ENCODE measurements at regions not wholly inside any gene's neighbourhood (a gene's known extent, or its start where the extent isn't known, plus 50 kb on each side); places are given as distances from the start of the nearest gene placed in this dataset.
"Not testable (repeated sequence)": the region's sequence is repeated elsewhere in the genome, so short reads cannot be mapped to it uniquely, and the experiment has no call there.

- DNase-seq (ENCODE audit: low spot score): no peak
These were observed 215.1 kb upstream of the RPS23 start for GRCh38 chr5:82493221-82493620.

- DNase-seq (ENCODE audit: low spot score): no peak
These were observed 213.2 kb upstream of the RPS23 start for GRCh38 chr5:82491397-82491796.

DNA sequence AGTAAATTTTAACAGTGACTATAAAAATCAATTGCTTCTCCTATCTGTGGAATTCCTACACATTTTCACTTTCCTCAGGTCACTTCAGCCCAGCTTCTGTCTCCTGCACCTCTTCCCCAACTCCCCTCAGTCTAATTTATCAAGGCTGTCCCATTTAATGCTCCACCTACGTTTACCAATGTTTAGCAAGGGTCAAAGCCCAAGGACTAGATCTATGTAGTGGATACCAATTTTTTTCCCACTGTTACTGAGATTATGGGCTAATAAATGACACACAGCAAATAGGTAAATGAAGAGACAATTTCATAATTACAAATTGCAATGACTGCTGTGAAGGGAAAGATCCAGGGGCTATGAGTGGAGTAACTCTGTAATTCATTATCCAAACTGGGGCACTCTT lies 211.5 kb upstream of the RPS23 start:
- DNase-seq (ENCODE audit: low spot score): no peak

GRCh38 chr5:82487131-82487530 lies 209.0 kb upstream of the RPS23 start:
- DNase-seq (ENCODE audit: low spot score): no peak

- DNase-seq (ENCODE audit: low spot score): no peak
These were observed 202.2 kb upstream of the RPS23 start for GRCh38 chr5:82480331-82480730.

- no peak for DNase-seq (ENCODE audit: low spot score)
These were observed 198.0 kb upstream of the RPS23 start for GRCh38 chr5:82476155-82476554.

DNA sequence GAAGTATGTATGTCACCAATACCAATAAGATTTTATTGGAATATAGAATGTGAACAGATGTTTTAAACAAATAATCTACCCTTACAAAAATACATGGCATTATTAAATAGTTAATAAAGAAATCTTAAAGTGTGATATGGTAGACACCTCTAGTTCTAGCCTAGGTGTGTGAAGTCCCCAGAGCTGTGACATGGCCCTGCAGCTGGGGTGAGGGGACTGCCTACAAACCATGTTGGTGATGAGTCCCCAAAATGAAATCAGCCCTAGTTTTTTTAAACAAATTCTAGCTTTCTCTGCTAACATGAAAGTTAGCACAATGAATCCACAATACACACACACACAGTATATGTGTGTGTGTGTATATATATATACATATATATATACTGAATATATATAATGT lies 195.1 kb upstream of the RPS23 start:
- no peak for DNase-seq (ENCODE audit: low spot score)

DNA sequence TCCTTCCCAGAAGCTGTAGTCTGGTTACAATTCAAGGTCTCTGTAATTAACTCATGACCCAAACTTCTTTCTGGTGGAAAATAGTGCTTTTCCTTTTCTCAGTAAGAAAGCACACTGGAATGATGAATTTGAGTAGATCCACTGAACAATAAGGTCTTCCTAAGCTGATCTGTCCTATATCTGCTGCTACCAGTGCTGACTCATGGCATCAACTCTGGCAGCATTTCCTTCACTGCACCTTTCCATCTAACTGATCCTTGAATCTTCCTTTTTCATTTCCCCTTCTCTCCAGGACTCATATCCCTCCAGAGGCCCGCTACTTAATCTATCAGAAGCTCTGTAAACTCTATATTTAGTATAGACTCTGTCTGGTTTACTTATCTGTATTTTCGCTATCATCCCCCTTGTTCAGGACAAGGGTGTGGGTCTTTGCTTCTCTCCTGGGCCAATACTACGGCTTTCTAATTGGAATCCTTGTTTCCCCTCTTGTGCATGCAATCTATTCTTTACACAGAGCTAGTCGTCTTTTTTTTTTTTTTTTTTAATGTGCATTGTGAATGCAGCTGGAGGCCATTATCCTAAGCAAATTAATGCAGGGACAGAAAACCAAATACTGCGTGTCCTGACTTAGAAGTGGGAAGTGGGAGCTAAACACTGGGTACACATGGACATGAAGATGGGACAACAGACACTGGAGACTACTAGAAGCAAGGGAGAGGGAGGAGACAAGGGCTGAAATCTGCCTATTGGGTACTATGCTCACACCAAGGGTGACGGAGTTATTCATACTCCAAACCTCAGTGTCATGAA lies 192.2 kb upstream of the RPS23 start:
- no peak for DNase-seq (ENCODE audit: low spot score)

DNA sequence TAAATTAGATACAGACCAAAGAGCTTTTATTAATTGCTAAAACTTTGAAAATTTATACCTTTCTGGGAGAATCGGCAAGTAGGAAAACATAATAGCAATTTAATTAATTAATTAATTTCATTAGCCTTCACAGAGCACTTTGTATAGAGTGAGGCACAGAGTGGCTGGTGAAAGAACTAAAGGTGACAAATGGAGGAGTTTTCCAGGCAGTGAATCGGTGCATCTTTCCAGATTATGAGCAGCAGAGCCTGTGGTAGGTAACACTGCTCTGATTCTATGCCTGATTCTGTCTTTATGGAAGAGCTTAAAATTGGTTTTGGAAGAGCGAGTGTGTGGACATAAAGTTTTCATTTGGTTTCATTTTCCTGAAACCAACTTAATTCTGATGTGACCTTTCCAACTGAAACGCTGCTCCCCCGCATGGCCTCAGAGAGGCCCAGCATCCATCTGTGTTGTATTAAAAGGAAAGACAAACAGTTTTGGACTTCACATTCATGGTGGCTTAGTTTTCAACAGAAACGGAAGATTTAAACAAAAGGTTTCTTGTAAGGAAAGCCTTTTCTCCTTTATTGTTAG lies 188.9 kb upstream of the RPS23 start:
- DNase-seq (ENCODE audit: low spot score): no peak

- no peak for DNase-seq (ENCODE audit: low spot score)
These were observed 187.1 kb upstream of the RPS23 start for GRCh38 chr5:82465235-82465634.

- no peak for DNase-seq (ENCODE audit: low spot score)
These were observed 181.5 kb upstream of the RPS23 start for GRCh38 chr5:82459626-82460025.

DNA sequence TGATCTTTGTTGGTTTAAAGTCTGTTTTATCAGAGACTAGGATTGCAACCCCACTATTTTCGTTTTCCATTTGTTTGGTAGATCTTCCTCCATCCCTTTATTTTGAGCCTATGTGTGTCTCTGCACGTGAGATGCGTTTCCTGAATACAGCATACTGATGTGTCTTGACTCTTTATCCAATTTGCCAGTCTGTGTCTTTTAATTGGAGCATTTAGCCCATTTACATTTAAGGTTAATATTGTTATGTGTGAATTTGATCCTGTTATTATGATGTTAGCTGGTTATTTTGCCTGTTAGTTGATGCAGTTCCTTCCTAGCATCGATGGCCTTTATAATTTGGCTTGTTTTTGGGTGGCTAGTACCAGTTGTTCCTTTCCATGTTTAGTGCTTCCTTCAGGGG lies 177.2 kb upstream of the RPS23 start:
- not testable (repeated sequence) for DNase-seq (ENCODE audit: low spot score)

DNA sequence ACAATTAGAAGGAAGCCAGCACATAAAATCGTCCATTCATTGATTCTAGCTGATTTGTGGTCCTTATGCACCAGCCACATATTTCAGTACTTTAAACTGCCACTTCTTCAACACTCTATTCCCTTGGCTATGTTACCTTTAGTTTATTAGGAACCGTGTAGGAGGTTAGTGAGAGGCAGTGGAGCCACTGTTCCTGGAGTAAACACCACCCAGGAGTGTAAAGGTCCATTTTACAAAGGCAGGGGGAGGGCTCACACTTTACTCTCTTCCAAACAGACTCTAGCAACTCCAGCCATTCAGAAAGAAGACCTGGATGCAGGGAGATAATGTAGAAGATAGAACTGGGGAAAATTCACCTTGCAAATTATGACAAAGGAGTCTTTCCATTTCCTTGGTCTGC lies 170.2 kb upstream of the RPS23 start:
- no peak for DNase-seq (ENCODE audit: low spot score)

DNA sequence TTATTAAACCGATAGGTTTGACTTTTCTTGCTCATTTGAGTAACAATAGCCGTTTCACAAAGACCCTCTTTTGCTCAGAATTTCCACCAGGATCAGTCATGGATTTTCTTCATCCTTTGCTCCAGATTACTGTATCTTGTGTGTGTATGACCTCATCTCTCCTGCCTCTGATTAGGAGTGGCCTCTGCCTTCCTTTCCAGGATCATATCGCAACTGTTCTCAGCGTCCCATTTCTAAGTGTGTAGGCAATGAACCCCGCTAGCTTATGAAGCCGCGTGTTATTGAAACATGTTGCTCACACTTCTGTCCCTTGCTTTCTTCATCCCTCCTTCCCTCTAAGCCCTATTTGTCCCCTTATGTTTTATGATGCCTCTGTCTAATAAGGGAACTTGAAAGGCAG lies 169.8 kb upstream of the RPS23 start:
- DNase-seq (ENCODE audit: low spot score): no peak

DNA sequence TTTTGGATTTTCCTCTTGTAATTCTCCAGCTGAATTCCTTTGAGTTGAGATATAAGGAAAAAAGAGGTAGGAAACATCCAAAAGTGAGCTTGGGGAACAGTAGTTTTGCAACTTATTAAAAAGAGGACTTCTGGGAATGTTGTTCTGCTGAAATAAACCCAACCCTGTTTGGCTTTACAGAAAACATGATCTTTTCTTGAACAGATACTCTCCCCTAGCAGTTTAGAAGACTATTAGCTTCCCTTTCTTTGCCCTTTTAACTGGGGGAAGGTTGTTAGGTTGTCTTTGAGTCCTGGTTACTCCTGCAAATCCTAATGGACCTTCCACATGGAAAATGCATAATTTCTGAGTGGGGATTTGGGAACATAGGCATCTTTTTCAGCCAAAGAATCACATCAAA lies 168.7 kb upstream of the RPS23 start:
- DNase-seq (ENCODE audit: low spot score): no peak

GRCh38 chr5:82445726-82446335 lies 167.7 kb upstream of the RPS23 start:
- no peak for DNase-seq (ENCODE audit: low spot score)

DNA sequence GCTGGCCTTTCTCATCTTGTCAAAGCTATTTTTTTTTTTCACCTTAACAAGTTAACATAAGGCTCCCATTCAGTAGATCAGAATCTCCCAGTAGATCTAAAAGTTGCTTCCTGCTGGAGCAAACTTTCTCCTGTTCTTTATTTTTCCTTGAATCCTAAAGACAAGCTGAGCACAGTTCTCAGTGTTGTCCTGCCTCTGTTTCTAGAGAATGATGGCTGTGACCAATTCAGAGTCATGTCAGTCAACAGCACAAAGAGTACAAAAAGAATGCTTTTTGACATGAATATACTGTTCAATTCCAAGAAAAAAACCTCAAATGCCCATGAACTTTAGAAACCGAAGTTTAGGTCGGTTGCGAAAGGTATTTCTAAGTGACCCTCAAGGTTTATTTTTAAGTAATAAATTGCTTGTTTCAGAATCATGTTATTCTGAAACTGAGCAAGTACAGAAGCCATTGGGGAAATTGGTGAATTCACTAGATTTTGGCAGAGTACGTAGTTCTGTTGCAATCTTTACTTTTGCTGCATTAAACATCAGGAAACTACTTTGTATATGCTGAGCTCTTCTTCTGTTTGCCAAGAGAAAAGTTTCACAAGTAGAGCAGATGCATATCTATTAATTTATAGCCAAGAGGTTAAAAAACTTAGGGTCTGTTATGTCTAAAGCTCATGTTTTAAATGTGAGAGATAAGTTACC lies 161.7 kb upstream of the RPS23 start:
- DNase-seq (ENCODE audit: low spot score): no peak

DNA sequence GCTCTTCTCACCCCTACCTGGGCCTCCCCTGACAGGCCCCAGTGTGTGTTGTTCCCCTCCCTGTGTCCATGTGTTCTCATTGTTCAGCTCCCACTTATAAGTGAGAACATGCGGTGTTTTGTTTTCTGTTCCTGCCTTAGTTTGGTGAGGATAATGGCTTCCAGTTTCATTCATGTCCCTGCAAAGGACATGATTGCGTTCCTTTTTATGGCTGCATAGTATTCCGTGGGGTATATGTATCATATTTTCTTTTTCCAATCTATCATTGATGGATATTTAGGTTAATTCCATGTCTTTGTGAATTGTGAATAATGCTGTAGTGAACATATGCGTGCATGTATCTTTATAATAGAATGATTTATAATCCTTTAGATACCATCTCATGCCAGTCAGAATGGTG lies 159.4 kb upstream of the RPS23 start:
- not testable (repeated sequence) for DNase-seq (ENCODE audit: low spot score)

DNA sequence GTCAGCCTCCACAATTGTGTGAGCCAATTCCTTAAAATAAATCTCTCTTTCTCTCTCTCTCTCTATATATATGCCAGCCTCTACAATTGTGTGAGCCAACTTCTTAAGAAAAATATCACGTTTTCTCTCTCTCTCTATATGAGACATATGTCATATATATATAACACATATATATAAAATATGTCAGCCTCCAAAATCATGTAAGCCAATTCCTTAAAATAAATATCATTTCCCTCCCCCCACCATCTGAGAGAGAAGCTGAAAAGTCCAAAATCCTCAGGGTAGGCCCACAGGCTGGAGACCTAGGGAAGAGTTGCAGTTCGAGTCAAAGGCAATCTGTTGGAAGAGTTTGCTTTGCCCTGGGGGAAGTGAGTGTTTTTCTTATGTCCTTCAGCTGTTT lies 158.1 kb upstream of the RPS23 start:
- no peak for DNase-seq (ENCODE audit: low spot score)

DNA sequence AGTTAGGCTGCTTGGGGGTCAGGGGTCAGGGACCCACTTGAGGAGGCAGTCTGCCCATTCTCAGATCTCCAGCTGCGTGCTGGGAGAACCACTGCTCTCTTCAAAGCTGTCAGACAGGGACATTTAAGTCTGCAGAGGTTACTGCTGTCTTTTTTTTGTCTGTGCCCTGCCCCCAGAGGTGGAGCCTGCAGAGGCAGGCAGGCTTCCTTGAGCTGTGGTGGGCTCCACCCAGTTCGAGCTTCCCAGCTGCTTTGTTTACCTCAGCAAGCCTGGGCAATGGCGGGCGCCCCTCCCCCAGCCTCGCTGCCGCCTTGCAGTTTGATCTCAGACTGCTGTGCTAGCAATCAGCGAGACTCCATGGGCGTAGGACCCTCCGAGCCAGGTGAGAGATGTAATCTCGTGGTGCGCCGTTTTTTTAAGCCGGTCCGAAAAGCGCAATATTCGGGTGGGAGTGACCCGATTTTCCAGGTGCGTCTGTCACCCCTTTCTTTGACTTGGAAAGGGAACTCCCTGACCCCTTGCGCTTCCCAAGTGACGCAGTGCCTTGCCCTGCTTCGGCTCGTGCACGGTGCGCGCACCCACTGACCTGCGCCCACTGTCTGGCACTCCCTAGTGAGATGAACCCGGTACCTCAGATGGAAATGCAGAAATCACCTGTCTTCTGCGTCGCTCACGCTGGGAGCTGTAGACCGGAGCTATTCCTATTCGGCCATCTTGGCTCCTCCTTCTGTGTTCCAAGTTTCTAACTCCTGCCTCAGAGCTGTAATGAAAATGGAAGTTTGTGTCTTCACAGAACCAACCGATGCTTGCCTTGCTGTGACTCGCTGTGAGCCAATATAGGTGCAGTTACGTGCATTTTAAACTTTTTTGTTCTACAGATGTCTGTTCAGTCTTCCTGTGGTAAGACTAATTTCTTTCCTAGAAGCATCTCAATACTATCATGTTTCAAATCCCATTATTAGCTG lies 156.8 kb upstream of the RPS23 start:
- DNase-seq (ENCODE audit: low spot score): not testable (repeated sequence)

DNA sequence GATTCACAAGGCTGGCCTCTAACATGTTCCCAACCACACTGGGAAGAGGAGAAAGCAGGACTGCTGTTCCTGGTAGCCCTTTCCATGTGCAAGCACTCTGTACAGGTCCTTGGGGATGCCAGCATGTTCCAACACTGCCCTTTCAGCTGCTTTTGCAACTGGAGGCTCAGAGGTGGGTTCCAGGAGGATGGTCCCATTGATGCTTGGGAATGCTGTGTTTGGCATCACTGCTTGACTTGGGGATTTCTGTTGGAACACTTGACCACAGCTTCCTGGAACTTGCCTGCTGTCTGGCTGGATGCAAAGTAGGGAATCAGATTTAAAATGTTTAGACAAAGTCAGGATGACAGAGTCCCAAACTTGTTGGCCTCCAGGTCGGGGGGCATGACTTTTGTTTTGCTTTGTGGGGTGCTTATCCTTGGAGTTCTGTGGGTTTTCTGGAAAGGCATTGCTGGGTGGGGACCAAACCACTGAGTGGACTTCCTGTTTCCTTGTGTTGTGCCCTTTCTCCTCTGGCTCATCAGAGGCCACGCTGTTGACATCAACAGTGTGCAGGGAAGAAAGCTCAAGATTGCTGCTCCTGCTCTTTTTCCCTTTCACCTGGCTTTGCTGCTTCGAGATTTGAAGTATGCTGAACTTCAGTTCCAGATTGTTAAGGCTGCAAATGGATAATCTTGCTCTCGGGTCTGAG lies 148.5 kb upstream of the RPS23 start:
- DNase-seq (ENCODE audit: low spot score): no peak

Measured in pons (tissue), 1 donor.